ENCODE measurements at regions not wholly inside any gene's neighbourhood (a gene's known extent, or its start where the extent isn't known, plus 50 kb on each side); places are given as distances from the start of the nearest gene placed in this dataset.

DNA sequence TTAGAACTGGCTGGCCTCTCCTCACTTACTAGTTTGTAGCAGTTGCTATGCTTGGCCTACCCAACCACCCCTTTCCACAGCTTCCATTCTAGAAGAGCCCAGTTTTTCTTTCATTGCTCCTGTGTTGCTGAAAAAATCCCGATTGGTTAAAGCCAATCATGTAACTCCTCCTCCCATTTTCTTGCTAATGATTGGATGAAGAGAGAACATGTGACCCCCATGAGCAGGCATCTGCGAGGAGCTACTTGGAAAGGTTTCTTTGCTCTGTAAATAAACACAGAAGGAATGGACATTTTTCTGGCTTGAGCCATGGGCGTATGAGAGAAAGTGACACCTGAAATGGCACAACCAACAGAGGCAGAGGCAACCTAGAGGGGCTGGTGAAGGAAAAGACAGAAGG lies 773.8 kb upstream of the TBX3 start:
- DNase-seq: no peak

DNA sequence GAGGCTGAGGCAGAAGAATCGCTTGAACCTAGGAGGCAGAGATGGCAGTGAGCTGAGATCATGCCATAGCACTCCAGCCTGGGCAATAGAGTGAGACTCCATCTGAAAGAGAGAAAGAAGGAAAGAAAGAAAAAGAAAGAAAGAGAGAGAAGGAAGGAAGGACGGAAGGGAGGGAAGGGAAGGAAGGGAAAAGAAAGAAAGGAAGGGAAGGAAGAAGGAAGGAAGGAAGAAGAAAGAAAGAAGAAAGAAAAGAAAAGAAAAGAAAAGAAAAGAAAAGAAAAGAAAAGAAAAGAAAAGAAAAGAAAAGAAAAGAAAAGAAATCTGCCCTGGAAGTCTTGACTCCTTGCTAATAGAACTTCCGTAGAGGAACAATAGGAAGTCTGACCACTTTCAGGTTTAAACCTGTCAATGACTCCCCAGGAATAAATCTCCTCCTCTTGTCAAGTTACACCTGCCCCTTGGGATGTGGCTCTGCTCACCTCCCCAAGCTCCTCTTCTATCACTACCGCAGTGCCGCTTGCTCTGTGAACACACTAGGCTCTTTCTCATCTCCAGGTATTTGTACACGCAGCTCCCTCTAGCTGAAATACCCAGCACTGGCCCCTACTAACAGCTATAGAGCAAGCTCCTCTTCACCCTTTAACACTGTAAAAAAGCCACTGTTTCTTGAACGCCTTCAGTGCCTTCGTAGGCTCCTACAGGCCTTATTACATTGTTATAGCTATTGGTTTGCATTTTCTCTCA lies 773.1 kb upstream of the TBX3 start:
- DNase-seq: no peak

DNA sequence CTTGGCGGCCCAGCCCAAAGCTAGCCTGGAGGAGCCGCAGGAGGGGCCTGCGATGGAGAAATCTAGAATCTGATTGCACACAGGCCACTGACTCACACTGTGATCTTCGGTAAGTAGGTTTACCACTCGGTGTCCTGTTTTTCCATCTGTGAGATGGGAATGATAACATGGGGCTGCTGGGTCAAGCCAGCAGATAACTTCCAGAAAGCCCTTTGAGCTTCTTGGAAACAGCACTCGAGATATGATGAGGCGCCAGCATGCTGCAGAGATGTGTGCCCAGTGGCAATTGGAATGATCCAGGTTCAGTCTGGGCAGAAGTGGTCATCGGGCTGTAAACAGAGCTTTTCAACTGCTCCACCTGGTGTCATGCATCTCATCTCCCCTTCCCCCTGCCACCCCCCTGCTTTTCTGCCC lies 771.3 kb upstream of the TBX3 start:
- DNase-seq: no peak

DNA sequence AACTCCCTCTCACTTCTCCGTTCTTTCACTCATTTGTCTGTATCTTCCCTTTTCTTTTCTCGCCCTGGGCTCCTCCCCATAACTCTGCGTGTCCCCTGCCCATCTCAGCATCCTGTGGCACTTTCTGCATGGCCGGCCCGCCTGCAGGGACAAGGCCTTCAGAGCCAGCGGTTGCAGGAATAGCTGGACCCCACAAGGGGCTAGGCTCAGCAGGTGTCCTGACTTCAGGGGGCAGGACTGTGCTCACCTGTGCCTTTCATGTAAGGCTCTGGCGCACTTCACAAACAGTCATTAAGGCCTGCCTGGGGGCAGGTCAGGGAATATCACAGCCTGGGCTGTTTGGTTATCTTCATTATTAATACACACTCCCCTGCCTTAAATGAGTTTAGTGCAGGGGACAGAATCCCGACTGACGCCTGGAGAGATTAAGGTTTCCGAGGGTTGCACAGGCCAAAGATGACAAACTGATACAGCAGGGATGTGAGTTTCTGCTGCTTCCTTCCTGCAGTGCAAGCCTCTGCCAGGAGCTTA lies 768.8 kb upstream of the TBX3 start:
- DNase-seq: no peak

DNA sequence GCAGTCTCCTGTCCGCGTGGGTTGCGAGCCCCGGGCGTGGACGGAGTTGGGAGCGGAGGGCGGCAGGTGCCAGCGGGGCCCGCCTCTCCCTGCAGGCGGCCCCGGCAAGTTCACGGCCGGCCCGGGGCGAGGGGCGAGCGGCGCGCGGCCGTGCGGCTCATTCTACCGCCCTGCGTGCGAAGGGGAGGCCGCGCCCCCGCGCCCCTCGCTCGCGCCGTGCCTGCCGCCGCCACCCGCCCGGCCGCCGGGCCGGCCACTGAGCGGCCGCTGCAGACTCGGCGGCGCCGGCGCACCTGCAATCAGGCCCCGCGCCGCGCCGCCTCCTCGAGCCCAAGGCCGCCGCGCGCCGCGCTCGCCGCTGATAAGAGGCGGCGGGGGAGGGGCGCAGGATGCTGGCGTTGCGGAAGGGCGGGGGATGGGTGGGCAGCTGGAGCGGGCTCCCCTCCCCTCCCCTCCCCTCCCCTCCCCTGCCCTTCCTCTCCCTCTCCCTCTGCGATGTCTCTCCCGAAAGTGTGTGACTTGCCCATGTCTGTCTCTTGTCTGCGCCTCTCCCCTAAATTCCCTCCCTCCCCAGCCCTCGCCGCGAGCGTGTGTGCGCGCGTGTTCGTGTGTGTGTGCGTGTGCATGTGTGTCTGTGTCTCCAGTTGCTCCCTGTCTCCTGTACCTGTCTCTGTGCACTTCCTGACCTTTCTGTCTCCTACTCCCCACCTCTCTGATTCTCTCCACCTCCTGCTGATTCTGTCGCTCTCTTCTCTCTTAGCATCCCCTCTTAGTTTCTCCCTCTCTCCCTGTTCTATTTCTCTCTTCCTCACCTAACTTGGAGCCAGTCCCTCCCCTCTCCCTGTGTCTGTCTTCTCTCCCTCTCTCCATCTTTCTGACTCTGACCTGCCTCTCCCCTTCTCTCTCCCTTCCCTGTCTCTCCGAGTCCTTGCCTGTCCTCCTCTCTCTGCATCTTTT lies 768.1 kb upstream of the TBX3 start:
- DNase-seq: no peak

DNA sequence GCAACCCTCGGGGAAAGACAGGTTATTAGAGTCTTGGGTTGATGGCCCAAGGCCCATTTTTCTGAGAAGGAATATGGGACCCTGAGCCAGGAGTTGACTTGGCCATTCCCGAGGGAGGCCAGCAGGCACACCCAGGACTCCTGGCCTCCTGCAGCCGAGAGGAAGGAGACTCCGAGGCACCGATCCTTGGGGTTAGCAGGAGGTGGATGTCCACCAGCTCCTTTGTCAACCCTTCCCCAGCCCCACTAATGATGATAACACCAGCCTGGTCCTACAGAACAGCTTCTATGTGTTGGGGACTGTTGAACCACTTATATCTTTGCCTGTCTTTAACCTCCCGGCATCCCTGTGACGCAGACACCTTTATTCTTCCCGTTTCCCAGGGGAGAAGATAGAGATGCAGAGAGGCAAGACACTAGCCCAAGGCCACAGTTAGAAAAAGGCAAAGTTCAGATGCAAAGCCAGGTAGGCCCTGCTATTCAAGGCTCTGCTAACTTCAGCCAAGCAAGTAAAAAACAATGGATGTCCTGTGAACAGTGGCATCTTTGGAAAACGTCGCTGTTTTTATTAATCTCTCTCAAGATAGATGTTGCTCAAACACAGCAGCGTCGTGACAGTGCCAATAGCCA lies 767.3 kb upstream of the TBX3 start:
- no peak for DNase-seq

DNA sequence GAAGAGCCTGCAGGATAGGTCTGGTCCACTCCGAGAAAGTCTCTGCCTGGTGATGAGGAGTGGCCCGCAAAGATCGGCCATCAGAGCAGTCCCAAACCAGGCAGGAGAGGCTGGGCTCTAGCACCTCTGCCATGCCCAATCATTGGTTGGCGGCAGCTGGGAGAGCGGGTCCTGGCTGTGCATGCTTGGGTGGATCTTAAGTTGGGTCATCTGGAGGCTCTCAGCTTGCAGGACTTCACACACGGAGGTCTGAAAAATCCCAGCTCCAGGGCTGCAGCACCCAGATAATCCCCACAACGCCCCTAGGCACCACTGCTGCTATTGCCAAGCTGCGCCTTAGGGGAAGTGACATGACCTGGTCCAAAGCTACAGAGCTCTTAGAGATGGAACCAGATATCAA lies 766.7 kb upstream of the TBX3 start:
- no peak for DNase-seq

DNA sequence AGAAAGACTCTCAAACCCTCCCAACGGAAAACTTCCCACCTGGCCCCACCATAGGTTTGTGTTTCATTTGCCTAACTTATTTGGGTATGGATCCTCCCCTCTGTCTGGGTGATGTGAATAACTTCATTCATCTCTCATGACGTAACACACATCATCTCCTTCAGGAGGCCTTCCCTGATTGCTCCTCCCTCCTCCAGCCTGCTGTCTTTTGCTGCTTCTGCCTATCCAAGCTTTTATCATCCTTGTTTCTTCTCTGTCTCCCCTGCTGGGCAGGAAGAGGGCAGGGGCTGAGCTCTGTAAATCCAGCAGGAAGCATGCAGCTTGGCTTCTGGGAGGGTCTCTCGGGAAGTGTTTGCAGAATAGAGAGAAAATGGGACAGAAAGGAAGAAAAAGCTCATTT lies 766.0 kb upstream of the TBX3 start:
- no peak for DNase-seq

DNA sequence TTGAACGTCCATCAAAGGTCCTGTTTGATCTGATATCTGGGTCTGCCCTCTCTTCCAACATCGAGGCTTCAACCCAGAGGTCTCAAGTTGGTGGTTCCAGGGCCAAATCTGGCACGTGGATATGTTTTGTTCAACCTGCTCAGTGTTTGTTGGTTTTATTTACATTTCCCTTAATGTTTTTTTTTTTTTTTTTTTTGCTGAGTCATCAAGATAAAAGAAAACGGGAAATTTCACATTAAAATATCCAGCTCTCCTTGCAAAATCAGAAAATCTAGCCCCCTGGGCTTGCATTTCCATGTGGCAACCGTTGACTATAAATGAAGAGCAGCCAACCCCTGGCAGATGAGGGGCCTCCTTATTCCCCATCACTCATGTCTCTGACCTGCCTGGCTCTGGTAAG lies 765.6 kb upstream of the TBX3 start:
- no peak for DNase-seq

DNA sequence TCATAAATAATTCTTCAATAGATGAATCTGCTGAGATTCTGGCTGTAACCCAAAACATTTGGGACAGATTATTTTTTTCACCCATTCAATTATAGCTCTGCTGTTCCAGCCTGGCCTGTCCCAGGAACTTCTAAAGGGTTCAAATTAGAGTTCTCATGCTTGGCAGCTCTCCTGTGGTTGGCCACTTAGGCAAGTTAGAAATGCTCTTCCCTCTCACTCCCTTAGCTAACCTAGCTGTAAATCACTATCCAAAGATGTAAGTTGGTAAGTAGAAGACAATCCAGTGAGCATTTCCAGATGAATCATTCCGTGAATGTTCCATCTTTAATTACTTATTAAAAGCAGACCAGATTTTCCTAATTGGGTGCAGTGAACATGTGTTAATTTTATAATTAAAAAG lies 760.4 kb upstream of the TBX3 start:
- DNase-seq: no peak

DNA sequence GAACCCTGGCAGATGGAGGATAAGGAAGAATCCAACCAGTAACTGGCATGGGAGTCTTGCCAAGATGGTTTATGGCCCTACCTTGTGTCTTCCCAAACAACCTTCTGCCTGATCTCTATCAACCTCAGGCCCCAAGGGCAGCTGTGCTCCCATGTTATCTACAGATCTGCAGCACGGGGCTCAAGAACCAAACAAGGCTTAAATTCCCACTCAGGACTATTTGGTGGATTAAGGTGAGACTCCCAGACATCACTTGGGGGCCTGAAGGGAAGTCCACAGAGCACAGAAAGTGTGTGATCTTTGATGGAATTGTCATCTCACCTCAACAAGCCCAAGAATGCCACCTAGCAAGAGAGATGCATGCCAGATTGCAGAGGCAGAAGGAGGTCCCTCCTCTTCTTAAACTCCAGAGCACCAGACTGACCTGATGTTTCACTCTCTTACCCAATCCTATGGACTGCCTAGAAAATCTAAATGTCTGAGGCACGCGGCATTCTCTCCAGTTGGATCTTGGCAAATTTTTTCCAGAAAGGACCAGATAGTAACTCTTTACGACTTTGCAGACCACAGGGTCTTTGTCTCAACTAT lies 759.5 kb upstream of the TBX3 start:
- no peak for DNase-seq

DNA sequence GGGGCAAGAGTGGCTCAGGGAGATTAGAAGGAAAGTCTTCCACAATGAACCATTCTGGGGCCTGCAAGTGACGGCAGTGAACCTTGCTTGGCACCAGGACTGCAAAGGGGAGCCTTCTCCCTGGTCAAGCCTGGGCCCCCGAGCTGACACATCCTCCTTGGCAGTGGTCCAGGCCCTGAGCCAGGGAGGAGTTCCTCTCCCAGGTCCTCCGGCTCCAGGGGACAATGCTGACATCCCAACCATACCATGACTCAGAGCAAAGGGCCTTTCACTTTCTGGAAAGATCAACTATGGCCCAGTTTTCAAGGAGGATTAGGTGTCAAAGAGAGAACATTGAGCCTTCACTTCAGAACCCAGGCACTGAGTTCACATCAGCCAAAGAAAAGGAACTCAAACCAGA lies 756.5 kb upstream of the TBX3 start:
- peak; percentile 87 for DNase-seq

DNA sequence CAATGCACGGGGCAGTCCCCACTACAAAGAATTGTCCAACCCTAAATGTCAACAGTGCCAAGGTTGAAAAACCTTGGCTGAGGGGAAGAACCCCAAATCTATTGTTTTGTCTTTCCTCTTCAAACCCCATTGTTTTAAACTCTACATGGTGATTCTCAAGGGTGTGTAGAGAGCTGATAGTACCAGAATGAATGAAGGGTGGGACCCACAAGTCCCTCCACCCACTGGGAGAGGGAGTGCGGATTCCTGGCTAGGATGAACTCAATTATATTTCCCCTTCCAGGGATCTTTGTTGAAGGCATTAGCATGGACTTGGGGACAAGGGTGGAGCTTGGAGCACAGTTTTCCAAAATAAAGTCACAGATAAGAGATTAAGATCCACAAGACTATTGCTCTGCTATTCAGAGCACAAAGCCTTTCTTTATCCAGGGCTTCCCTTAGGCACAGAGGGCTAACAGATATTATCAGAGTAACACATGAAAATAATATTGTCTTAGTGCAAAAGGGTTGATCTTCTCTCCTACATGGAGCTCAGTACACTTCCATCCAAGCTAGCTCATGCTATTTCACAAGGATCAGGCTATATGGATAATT lies 755.1 kb upstream of the TBX3 start:
- DNase-seq: no peak

DNA sequence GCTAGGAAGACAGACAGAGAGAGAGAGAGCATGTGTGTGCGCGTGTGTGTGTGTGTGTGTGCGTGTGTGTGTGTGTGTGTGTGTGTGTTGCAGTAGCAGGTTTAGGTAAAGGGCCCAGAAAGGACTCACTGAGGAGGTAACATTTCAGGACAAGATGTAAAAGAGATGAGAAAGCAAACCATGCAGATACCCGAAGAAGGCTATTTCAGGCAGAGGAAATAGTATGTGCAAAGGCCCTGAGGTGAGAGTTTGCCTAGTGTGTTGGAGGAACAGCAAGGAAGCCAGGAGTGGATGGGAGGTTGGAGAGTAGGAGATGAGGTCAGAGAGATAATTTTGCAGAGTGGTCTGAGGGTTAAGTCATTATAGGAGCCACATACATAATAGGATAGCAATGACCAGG lies 754.3 kb upstream of the TBX3 start:
- DNase-seq: no peak

DNA sequence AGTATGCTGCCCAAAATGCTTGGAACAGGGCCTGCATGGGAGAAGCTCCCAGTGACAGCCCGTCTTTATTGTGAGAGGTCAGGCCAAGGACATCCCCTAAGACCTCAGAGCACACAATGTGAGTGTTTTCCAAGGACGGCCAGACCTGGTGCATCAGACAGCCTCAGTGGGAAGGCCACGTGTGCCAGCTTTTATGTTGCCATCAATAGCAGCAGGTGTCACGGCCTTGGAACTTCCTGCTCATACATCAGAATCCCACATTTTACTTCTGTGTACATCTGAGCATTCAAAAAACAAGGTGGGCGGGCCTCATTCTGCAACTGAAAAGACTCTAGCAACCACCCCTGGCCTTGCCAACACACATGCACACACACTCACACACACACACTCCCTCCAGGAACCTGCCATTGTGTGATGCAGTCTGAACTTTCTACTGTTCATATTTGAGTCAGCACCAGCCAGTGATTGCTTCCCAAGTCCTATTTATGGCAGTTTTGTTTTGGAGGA lies 753.1 kb upstream of the TBX3 start:
- no peak for DNase-seq

DNA sequence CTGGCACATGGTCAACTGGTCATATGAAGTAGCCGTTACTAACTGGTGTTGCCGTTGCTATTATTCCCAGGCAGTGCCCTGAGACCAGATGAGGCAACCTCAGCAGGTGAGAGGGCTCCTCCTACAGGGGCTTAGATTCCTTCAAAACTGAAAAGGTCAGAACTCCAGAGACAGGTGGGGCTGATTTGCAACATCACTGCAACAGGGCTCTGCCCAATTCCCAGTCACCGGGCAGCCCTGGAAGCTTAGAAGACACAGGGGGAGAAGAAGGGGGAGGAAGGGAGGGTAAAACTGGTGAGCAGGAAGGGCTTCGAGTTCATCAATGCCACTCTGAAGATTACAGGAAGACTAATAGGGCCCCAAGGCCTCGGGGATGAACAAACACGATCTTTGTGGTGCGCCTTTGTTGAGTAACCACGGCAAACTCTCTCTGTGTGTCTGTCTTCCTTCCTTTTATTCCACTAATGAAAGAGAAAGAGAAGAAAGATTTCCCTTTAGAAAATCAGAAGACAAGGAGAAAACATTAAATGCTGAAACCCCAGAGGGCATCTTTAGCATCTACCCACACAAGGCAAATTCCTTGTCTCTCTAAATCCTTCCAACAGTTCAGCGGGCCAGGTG lies 749.1 kb upstream of the TBX3 start:
- no peak for DNase-seq

DNA sequence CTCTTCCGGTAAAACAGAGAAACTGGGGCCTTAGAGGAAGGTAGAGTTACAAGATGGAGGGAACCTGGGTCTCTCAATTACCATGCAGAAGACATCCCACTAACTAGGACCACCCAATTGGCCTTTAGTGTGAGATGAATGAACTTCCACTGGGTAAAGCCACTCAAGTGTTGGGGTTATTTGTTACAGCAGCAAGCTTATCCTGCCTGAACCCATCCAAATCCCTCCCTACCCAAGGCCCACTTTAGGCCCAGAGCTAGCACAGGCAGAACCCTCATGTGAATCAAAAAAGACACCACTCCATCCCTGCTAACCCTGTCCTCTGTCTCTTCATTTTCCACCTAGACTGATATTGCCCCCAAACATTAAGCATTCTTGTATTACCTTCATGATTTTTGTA lies 746.7 kb upstream of the TBX3 start:
- no peak for DNase-seq

DNA sequence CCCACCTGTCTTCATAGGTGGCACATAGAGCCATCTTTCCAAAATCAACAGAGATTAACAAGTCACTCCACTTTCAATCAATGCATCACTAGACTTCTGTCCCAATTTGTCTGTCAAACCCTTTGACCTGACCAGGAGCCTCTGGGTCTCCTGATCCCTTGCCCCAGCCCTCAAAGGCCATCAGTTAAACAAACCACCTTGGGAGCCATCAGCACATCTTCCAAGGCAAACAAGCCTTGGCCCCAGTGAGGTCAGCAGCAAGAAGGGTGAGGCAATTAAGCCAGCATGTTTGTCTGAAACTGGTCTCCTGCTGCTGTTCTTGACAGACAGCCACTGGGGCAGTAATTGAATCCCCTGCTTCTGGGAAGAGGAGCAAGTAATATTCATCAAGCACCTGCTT lies 742.8 kb upstream of the TBX3 start:
- no peak for DNase-seq

DNA sequence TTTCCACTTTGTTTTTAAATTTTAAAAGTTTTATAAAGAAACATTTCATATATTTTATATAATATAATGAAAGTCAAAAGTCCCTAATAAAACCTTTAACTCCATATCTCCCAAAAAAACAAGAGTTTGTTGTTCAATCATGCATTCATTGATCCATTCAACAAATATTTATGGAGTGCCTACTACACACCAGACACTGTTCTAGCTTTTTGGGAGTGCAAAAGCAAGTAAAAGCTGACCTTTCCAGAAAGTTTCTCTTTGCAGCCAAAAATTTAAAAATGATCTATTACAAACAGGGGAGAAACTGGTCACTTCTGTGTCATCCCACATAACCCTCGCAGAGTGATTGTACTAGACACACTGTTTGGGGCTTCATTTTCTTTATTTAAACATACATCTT lies 740.0 kb upstream of the TBX3 start:
- DNase-seq: no peak

DNA sequence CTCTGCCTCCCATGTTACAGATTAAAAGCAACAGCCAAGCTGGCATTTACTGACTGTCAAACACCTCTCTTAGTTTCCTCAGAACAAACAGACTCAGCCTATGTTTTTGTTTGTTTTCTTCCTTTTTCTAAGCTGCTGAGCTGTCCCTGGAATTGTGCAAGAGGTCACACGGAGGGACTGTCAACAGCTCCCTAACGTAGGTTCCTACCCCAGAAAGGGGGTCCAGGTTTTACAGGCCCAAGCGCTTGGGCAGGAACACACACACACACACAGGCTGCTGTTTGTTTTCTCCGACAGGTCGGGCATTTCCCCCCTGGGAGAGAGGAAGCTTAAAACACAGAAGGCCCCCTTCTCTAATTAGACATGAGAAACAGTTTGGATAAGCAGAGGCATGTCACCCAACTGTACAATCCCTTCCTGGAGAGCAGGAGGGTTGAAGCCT lies 739.6 kb upstream of the TBX3 start:
- DNase-seq: no peak

DNA sequence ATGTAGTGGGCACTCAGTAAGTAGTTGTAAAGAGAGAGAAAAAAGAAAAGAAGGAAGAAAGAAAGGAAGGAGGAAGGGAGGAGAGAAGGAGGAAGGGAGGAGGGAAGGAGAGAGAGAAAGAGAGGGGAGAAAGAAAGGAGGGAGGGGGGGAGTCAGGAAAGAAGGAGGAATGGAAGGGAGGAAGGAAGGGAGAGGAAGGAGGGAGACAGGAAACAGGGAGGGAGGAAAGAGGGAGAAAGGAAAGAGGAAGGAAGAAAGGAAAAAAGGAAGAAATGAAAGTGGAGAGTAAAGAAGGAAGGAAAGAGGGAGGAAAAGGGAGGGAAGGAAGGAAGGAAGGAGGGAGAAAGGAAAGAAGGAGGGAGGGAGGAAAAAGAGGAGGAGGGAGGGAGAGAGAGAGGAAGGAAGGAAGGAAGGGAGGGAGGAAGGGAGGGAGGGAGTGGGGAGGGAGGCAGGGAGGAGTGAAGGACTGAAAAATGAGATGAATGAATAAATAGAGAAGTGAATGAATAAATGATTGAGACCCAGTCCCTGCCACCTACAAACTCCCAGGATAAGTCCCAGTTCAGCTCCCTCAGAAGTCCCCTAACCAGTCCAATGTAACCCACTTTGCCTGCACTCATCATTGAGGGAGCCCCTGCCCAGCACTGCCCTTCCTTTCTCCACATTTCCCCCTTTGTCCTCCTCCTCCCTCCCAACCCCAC lies 739.0 kb upstream of the TBX3 start:
- DNase-seq: no peak

All from fibroblast of skin of scalp (primary cell).